A549 (cell line): ENCODE measurements at regions not wholly inside any gene's neighbourhood (a gene's known extent, or its start where the extent isn't known, plus 50 kb on each side); places are given as distances from the start of the nearest gene placed in this dataset.

Source experiments
- CTCF ChIP-seq: fragments of >200 bp; sonication (Bioruptor Twin); formaldehyde crosslinking; IDR thresholded peaks from 3 replicates; pipeline ENCODE4 v1.5.1; 2016
- EHF ChIP-seq: fragments of 250-450 bp; sonication (Bioruptor Pico); IDR thresholded peaks from 2 replicates; pipeline ENCODE4 v1.5.0; 2020; ENCODE audit warnings: mild to moderate bottlenecking
- ELK1 ChIP-seq: fragments of 150-350 bp; IDR thresholded peaks from 2 replicates; pipeline ENCODE4 v1.6.1; 2014; ENCODE audit warnings: low read depth, mild to moderate bottlenecking, low read length
- EP300 ChIP-seq, 2 experiments: fragments of >200 bp; sonication (Bioruptor Twin); formaldehyde crosslinking; IDR thresholded peaks; 2 replicates in 1 of 2; 3 replicates in 1 of 2; pipeline ENCODE4 v1.6.1; 2016 to 2017
- MAX ChIP-seq: IDR thresholded peaks from 2 replicates; pipeline ENCODE4 v1.6.1; 2012
- MAZ ChIP-seq: fragments of 150-350 bp; IDR thresholded peaks from 2 replicates; pipeline ENCODE4 v1.6.1; 2014; ENCODE audit warnings: antibody characterized with exemption, low read depth, low read length, borderline replicate concordance
- POLR2A ChIP-seq: IDR thresholded peaks from 2 replicates; pipeline ENCODE4 v1.6.1; 2012; ENCODE audit warnings: mild to moderate bottlenecking, low read length
- POLR2AphosphoS2 ChIP-seq: conservative IDR thresholded peaks from 2 replicates; pipeline ENCODE4 v1.6.1; 2012; ENCODE audit warnings: low read length, improper control_type of control experiment, inconsistent platforms
- RAD21 ChIP-seq, 2 experiments: fragments of >200 bp in 1 of 2; sonication (Bioruptor Twin) in 1 of 2; formaldehyde crosslinking in 1 of 2; IDR thresholded peaks in 1 of 2; conservative IDR thresholded peaks in 1 of 2; 2 replicates in 1 of 2; 3 replicates in 1 of 2; pipeline ENCODE4 v1.6.1; 2012 to 2018; ENCODE audit warnings: inconsistent platforms in 1 of 2
- RFX5 ChIP-seq: fragments of 450-650 bp; IDR thresholded peaks from 2 replicates; pipeline ENCODE4 v1.7.1; 2014; ENCODE audit warnings: antibody characterized with exemption, mild to moderate bottlenecking, moderate library complexity
- TP53 ChIP-seq: fragments of 250-450 bp; sonication (Bioruptor Pico); IDR thresholded peaks from 2 replicates; pipeline ENCODE4 v1.5.0; 2021; ENCODE audit warnings: mild to moderate bottlenecking, moderate library complexity
- ZC3H11A ChIP-seq: fragments of 450-650 bp; IDR thresholded peaks from 2 replicates; pipeline ENCODE4 v1.6.1; 2014; ENCODE audit warnings: antibody characterized with exemption, mild to moderate bottlenecking

- TF ChIP-seq POLR2AphosphoS2 (no peak), MAZ (no peak), POLR2A (no peak), CTCF (no peak), MAX (no peak), EP300 (IDR thresholded peaks at IDR 0.05) (no peak), ZC3H11A (no peak), RFX5 (no peak), RAD21 (conservative IDR thresholded peaks at IDR 0.05 in 1 of 2, IDR thresholded peaks at IDR 0.05 in 1 of 2) (no peak), TP53 (CRISPR knock-in tag) (no peak), EHF (no peak), ELK1 (no peak)
Observed at GRCh38 chr22:27241430-27242321, 559.9 kb downstream of the MN1 start.
